OCI-LY3 (cell line): ENCODE measurements at regions not wholly inside any gene's neighbourhood (a gene's known extent, or its start where the extent isn't known, plus 50 kb on each side); places are given as distances from the start of the nearest gene placed in this dataset.

Experiments
- EZH2phosphoT487 ChIP-seq: fragments of 200-600 bp; shearing (Covaris generic); IDR thresholded peaks from 2 replicates; pipeline ENCODE4 v1.6.1; 2018; ENCODE audit warnings: antibody characterized with exemption, mixed run types, low read depth
- TF ChIP-seq, protein P1 (sequence below): fragments of 200-600, 300-600 bp; sonication (generic); IDR thresholded peaks from 2 replicates; pipeline ENCODE4 v1.5.1; 2014; ENCODE audit warnings: antibody characterized with exemption, low read length, low read depth

- TF ChIP-seq, protein P1, sequence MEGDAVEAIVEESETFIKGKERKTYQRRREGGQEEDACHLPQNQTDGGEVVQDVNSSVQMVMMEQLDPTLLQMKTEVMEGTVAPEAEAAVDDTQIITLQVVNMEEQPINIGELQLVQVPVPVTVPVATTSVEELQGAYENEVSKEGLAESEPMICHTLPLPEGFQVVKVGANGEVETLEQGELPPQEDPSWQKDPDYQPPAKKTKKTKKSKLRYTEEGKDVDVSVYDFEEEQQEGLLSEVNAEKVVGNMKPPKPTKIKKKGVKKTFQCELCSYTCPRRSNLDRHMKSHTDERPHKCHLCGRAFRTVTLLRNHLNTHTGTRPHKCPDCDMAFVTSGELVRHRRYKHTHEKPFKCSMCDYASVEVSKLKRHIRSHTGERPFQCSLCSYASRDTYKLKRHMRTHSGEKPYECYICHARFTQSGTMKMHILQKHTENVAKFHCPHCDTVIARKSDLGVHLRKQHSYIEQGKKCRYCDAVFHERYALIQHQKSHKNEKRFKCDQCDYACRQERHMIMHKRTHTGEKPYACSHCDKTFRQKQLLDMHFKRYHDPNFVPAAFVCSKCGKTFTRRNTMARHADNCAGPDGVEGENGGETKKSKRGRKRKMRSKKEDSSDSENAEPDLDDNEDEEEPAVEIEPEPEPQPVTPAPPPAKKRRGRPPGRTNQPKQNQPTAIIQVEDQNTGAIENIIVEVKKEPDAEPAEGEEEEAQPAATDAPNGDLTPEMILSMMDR: no peak
- no peak for TF ChIP-seq EZH2phosphoT487
Measured at GRCh38 chr15:29346998-29347397, 77.4 kb upstream of the NSMCE3 start.
